ENCODE measurements at regions not wholly inside any gene's neighbourhood (a gene's known extent, or its start where the extent isn't known, plus 50 kb on each side); places are given as distances from the start of the nearest gene placed in this dataset.

- TF ChIP-seq, protein P1, sequence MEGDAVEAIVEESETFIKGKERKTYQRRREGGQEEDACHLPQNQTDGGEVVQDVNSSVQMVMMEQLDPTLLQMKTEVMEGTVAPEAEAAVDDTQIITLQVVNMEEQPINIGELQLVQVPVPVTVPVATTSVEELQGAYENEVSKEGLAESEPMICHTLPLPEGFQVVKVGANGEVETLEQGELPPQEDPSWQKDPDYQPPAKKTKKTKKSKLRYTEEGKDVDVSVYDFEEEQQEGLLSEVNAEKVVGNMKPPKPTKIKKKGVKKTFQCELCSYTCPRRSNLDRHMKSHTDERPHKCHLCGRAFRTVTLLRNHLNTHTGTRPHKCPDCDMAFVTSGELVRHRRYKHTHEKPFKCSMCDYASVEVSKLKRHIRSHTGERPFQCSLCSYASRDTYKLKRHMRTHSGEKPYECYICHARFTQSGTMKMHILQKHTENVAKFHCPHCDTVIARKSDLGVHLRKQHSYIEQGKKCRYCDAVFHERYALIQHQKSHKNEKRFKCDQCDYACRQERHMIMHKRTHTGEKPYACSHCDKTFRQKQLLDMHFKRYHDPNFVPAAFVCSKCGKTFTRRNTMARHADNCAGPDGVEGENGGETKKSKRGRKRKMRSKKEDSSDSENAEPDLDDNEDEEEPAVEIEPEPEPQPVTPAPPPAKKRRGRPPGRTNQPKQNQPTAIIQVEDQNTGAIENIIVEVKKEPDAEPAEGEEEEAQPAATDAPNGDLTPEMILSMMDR (conservative IDR thresholded peaks at IDR 0.05) = no peak
- no peak for TF ChIP-seq EZH2 (IDR thresholded peaks at IDR 0.05; ENCODE audit: low read depth)
Observed at GRCh38 chr2:194705398-194705797, 951.6 kb upstream of the SLC39A10 start.

Measured in PC-9 (cell line).